HG03025 (cell line): ENCODE measurements at regions not wholly inside any gene's neighbourhood (a gene's known extent, or its start where the extent isn't known, plus 50 kb on each side); places are given as distances from the start of the nearest gene placed in this dataset.

ENCODE experiments used
- ATAC-seq: cut with Tn5 transposase; IDR thresholded peaks from one replicate; pipeline ENCODE4 v1.9.1; 2021; ENCODE audit warnings: mild to moderate bottlenecking, moderate library complexity; ENCODE audit not compliant: unreplicated experiment, low FRiP score

- no peak for ATAC-seq
Observed at GRCh38 chr15:96565266-96565665, 234.8 kb downstream of the NR2F2 start.

DNA sequence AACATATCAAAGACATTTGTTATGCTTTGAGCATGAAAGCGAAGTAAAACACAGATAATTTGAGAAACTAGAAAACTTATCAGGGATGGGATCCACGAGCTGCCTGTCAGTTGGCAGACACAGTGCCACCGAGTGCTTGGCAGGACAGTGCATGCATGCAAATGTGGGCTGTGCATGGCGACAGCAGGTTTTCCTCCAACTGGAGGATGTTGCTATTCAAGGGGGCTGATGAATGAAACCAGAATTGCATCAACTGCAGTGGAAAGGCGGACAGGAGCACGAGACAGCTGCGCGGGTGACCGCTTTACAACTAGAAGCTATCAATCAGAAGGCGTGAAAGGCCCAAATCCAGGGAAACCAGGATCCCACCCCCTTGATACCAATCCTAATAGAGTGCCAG lies 244.3 kb downstream of the NR2F2 start:
- ATAC-seq, result no peak

DNA sequence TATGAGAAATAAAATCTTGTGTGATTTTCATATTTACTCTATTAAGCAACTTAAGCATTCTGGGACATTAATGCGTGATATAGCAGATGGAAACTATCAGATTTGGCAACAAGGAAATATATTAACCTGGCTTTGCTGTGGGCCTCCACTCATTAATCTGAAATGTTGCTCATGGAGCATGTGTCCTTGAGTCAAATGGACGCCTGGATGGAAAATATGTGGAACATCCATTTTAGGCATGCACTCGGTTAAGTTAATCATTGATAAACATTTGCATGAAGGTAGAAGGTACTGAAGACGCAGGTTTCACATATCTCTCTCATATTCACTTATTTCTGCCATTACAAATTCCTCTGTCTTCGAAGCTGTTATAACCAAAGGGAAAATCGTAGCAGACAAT lies 246.1 kb downstream of the NR2F2 start:
- no peak for ATAC-seq

GRCh38 chr15:96578393-96578792 lies 247.9 kb downstream of the NR2F2 start:
- no peak for ATAC-seq

- no peak for ATAC-seq
Observed at GRCh38 chr15:96581371-96581770, 250.9 kb downstream of the NR2F2 start.

- ATAC-seq, result no peak
Observed at GRCh38 chr15:96582473-96582872, 252.0 kb downstream of the NR2F2 start.

- no peak for ATAC-seq
Observed at GRCh38 chr15:96583671-96584070, 253.2 kb downstream of the NR2F2 start.

- no peak for ATAC-seq
Observed at GRCh38 chr15:96585484-96586386, 255.2 kb downstream of the NR2F2 start.

DNA sequence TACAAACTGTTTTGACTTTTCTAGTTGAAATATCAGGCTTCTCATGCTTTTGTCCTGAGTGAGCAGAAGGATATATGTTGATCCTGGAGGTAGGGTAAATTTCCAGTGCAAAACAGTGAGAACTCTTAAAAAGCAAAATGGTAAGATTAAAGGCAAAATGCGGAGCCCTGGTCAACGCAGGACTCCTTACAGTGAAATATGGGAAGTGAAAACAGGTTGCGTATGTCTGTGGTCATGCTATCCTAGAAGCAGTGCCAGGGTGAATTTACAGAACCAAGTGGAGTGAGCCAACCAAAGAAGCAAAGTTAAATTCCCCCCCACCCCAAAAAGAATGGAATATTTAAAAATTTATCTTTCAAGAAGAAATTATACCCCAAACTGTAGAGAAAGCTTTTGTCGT lies 256.4 kb downstream of the NR2F2 start:
- no peak for ATAC-seq

GRCh38 chr15:96589864-96590263 lies 259.4 kb downstream of the NR2F2 start:
- no peak for ATAC-seq

DNA sequence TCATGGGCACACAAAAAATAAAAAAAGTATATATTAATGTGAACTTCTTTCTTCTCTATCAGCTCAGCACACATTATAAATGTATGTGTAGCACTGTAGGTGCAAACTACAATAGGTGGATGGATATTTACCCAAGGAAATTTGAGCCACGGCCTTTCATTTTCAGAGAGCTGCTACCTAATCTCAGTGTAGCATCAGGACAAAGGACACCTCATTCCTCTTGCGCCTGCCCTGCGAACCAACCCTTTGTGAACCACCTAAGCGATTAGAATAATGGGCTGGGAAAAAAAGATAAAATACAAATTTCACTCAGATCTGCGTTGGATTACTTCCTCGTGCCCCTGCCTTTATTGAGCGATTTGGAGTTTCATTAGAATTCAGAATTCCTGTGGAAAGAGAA lies 263.2 kb downstream of the NR2F2 start:
- ATAC-seq, result no peak

DNA sequence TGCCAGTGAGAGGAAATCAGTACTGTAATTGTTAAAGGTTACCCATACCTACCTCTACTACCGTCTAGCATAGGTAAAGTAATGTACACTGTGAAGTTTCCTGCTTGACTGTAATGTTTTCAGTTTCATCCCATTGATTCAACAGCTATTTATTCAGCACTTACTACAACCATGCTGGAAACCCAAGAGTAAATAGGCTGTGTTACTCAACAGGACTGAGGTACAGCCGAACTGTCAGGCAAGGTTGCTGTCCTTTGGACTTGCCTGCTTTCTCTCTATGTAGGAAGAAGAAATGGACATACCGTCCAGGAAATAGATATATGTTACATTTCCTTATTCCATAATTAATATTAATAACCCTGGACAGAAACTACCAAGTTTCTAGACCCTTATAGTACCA lies 265.5 kb downstream of the NR2F2 start:
- no peak for ATAC-seq

DNA sequence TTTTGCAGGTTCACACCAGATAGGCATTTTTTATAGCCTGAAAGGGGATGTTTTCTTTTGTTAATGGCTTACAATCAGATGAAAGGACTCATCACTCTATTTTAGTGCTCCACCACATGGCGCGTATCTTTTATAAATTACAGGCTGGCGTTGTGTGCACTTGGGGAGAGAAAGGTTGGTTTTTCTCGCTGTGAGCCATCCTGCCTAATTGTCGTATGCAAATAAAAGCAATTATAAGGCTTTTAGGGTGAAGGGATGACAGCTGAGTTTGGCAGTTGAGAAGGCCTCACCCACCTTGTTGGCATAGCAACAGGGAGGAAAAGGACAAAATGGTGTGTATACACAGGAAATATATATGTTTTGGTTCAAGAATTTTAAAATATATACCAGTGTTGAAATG lies 268.0 kb downstream of the NR2F2 start:
- ATAC-seq, result no peak

GRCh38 chr15:96599268-96599667 lies 268.8 kb downstream of the NR2F2 start:
- ATAC-seq, result no peak

DNA sequence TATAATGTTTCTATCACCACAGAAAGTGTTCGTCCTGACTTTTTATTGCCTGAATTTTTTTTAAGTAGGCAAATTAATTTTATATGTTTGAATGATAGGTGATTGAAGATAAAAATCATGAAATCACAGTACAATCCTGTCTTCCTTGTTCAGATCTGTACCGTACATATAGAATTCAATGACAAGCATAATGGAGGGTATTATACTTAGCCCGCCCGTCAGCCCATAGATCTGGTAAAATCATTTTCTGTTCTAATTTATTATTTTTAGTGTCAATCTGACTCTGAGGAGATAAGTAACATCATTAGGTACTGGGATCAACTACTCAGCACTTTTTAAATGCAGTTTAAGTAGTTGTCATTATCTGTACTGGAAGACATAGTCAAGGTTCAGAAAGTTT lies 269.9 kb downstream of the NR2F2 start:
- ATAC-seq, result no peak

DNA sequence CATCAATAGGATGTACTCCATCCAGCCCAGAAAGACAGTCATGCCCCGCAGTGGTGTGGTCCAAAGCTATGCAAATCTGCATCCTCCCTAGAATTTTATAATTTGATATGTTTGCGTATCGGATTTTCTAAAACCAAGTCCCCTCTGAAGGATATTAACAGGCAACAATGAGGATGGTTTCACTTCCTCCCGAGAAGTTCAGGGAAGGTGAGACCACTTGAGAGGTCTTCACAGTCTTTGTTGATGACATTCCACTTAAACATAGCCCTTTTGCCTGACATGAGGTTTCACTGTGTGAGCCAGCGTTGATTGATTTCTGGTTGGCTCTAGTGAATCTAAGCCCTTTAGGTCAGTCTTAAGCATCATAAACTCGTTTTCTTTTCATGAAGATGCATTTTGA lies 276.1 kb downstream of the NR2F2 start:
- no peak for ATAC-seq

- ATAC-seq, result no peak
Observed at GRCh38 chr15:96610757-96611156, 280.3 kb downstream of the NR2F2 start.

DNA sequence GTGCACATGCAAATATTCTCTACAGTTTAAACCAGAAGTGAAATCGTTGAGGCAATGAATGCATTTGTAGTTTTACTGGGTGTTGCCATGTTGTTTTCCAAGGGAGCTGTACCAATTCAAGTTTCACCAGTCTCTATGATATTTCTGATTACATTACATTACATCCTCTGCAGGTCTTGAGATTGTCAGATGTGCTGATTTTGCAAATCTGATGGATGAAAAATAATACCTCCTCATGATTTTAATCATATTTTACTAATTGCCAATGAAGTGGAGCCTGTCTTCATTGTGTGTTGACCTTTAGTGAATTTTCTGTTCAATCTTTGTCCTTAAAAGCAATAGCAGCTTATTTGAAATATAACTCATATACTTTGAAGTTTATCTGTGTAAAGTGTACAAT lies 282.4 kb downstream of the NR2F2 start:
- no peak for ATAC-seq

GRCh38 chr15:96619174-96619573 lies 288.7 kb downstream of the NR2F2 start:
- no peak for ATAC-seq

GRCh38 chr15:96622714-96623113 lies 292.2 kb downstream of the NR2F2 start:
- ATAC-seq, result no peak

DNA sequence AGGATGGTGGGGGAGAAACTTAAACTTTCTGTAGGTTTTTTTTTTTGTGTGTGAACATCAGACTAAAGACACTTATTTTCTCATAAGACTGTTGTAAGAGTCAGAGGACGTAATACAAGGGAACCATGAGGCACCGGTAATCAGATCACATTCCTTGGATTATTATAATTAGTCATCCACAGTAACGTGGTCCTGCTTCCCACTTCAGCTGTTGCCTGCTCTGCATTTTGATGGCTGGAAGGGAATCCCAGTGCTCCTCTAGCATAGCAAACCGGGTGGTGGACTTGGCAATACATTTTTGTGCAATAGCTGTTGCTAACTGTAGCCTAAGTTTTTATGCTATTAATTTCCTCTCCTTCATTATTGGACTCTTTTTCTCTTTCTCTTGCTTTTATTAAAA lies 294.8 kb downstream of the NR2F2 start:
- no peak for ATAC-seq

DNA sequence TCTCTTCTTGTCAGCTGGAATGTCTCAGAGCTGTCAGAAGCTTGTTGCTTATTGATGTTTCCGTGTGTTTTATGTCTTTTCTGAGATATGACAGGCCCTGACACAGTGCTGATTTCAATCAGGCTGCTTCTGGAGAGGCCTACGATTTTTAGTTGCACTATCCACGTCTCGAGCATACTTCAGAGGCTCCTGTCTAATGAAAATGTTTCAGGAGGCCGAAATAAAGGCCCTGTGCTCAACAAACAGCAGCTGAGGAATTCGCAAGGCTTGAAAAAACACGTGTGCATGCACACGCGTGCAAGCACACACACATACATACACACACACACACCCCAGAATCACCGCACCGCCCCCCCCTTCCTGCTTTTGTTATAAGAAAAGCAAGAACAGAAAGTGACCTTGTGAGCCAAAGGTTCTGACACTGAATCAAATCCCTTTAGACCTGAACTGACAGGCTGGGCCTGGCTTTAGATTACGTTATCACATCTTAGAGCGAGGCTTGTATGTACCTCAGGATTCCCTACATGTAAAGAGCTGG lies 296.6 kb downstream of the NR2F2 start:
- no peak for ATAC-seq
